ENCODE measurements at regions not wholly inside any gene's neighbourhood (a gene's known extent, or its start where the extent isn't known, plus 50 kb on each side); places are given as distances from the start of the nearest gene placed in this dataset.
"Not testable (repeated sequence)": the region's sequence is repeated elsewhere in the genome, so short reads cannot be mapped to it uniquely, and the experiment has no call there.

- Histone ChIP-seq H3K27me3 (ENCODE audit: control insufficient read depth in 3 of 3, insufficient read depth in 3 of 3, low read length in 2 of 3) (no peaks in the 10 kb centered on the region), H3K4me3 (no peak overlapping the region), H3K4me1 (ENCODE audit: control insufficient read depth in 5 of 5, insufficient read depth in 5 of 5, low read length in 5 of 5) (no peaks in the 10 kb centered on the region), H3K9me3 (ENCODE audit: control insufficient read depth in 4 of 4, insufficient read depth in 3 of 4, low read length in 3 of 4) (peaks cover 0 to 3% (median 0%) of the 10 kb centered on the region in 4 donors), H3K36me3 (ENCODE audit: control insufficient read depth in 4 of 4, insufficient read depth in 4 of 4, low read length in 4 of 4) (no peaks in the 10 kb centered on the region), H3K27ac (ENCODE audit: low read depth in 1 of 2, low read length in 1 of 2) (no peak overlapping the region), H3K9ac (ENCODE audit: insufficient read depth in 1 of 2, low read length in 2 of 2) (no peak overlapping the region)
- no peak for ATAC-seq (ENCODE audit: insufficient read depth, low FRiP score)
- TF ChIP-seq CTCF (IDR thresholded peaks at IDR 0.05; ENCODE audit: control extremely low read depth, extremely low read depth) = no peak
- WGBS, 2 donors = 73 to 81% methylated on average over 7 of the region's 7 CpGs
- DNase-seq = no peak
These were observed 1165.6 kb downstream of the NSUN3 start for GRCh38 chr3:95228416-95228815.

- ATAC-seq (ENCODE audit: insufficient read depth, low FRiP score) = no peak
- Histone ChIP-seq H3K27ac (ENCODE audit: low read depth in 1 of 2, low read length in 1 of 2) (no peak overlapping the region), H3K4me1 (ENCODE audit: control insufficient read depth in 5 of 5, insufficient read depth in 5 of 5, low read length in 5 of 5) (no peaks in the 10 kb centered on the region), H3K9me3 (ENCODE audit: control insufficient read depth in 4 of 4, insufficient read depth in 3 of 4, low read length in 3 of 4) (no peaks in the 10 kb centered on the region), H3K27me3 (ENCODE audit: control insufficient read depth in 3 of 3, insufficient read depth in 3 of 3, low read length in 2 of 3) (no peaks in the 10 kb centered on the region), H3K9ac (ENCODE audit: insufficient read depth in 1 of 2, low read length in 2 of 2) (no peak overlapping the region), H3K36me3 (ENCODE audit: control insufficient read depth in 4 of 4, insufficient read depth in 4 of 4, low read length in 4 of 4) (no peaks in the 10 kb centered on the region), H3K4me3 (no peak overlapping the region)
- DNase-seq = no peak
- no peak for TF ChIP-seq CTCF (IDR thresholded peaks at IDR 0.05; ENCODE audit: control extremely low read depth, extremely low read depth)
These were observed 1173.1 kb downstream of the NSUN3 start for GRCh38 chr3:95235916-95236315.

GRCh38 chr3:95237783-95238182, 1174.9 kb downstream of the NSUN3 start:
- Histone ChIP-seq H3K9ac (ENCODE audit: insufficient read depth in 1 of 2, low read length in 2 of 2) (no peak overlapping the region), H3K9me3 (ENCODE audit: control insufficient read depth in 4 of 4, insufficient read depth in 3 of 4, low read length in 3 of 4) (no peaks in the 10 kb centered on the region), H3K27me3 (ENCODE audit: control insufficient read depth in 3 of 3, insufficient read depth in 3 of 3, low read length in 2 of 3) (no peaks in the 10 kb centered on the region), H3K4me3 (no peak overlapping the region), H3K4me1 (ENCODE audit: control insufficient read depth in 5 of 5, insufficient read depth in 5 of 5, low read length in 5 of 5) (no peaks in the 10 kb centered on the region), H3K27ac (ENCODE audit: low read depth in 1 of 2, low read length in 1 of 2) (no peak overlapping the region), H3K36me3 (ENCODE audit: control insufficient read depth in 4 of 4, insufficient read depth in 4 of 4, low read length in 4 of 4) (no peaks in the 10 kb centered on the region)
- no peak for TF ChIP-seq CTCF (IDR thresholded peaks at IDR 0.05; ENCODE audit: control extremely low read depth, extremely low read depth)
- ATAC-seq (ENCODE audit: insufficient read depth, low FRiP score) (no peak), DNase-seq (no peak)
- WGBS, 2 donors = 44 to 50% methylated on average over 2 of the region's 2 CpGs

GRCh38 chr3:95240395-95240794, 1177.5 kb downstream of the NSUN3 start:
- no peak for DNase-seq

GRCh38 chr3:95241256-95241655, 1178.4 kb downstream of the NSUN3 start:
- not testable (repeated sequence) for H3K4me3 ChIP-seq; H3K36me3 ChIP-seq (ENCODE audit: control insufficient read depth in 4 of 4, insufficient read depth in 4 of 4, low read length in 4 of 4); H3K4me1 ChIP-seq (ENCODE audit: control insufficient read depth in 5 of 5, insufficient read depth in 5 of 5, low read length in 5 of 5); ATAC-seq (ENCODE audit: insufficient read depth, low FRiP score); H3K9ac ChIP-seq (ENCODE audit: insufficient read depth in 1 of 2, low read length in 2 of 2); DNase-seq; H3K27ac ChIP-seq (ENCODE audit: low read depth in 1 of 2, low read length in 1 of 2); H3K27me3 ChIP-seq (ENCODE audit: control insufficient read depth in 3 of 3, insufficient read depth in 3 of 3, low read length in 2 of 3); H3K9me3 ChIP-seq (ENCODE audit: control insufficient read depth in 4 of 4, insufficient read depth in 3 of 4, low read length in 3 of 4)
- 88 to 91% methylated on average over 9 of the region's 9 CpGs for WGBS, 2 donors

More at GRCh38 chr3:95240395-95240794, 1177.5 kb downstream of the NSUN3 start:
- TF ChIP-seq CTCF (IDR thresholded peaks at IDR 0.05; ENCODE audit: control extremely low read depth, extremely low read depth) = no peak
- Histone ChIP-seq H3K27ac (ENCODE audit: low read depth in 1 of 2, low read length in 1 of 2) (no peak overlapping the region), H3K27me3 (ENCODE audit: control insufficient read depth in 3 of 3, insufficient read depth in 3 of 3, low read length in 2 of 3) (no peaks in the 10 kb centered on the region), H3K4me1 (ENCODE audit: control insufficient read depth in 5 of 5, insufficient read depth in 5 of 5, low read length in 5 of 5) (no peaks in the 10 kb centered on the region), H3K4me3 (no peak overlapping the region), H3K9me3 (ENCODE audit: control insufficient read depth in 4 of 4, insufficient read depth in 3 of 4, low read length in 3 of 4) (no peaks in the 10 kb centered on the region), H3K9ac (ENCODE audit: insufficient read depth in 1 of 2, low read length in 2 of 2) (no peak overlapping the region), H3K36me3 (ENCODE audit: control insufficient read depth in 4 of 4, insufficient read depth in 4 of 4, low read length in 4 of 4) (no peaks in the 10 kb centered on the region)
- WGBS, 2 donors = 61 to 70% methylated on average over 2 of the region's 2 CpGs
- no peak for ATAC-seq (ENCODE audit: insufficient read depth, low FRiP score)
